Vagina (tissue), 2 donors: ENCODE measurements at regions not wholly inside any gene's neighbourhood (a gene's known extent, or its start where the extent isn't known, plus 50 kb on each side); places are given as distances from the start of the nearest gene placed in this dataset.

Experiments
- DNase-seq, 2 donors: peaks; one replicate each; pipeline ENCODE4 v3.0.0-alpha.2; 2017; ENCODE audit errors: extremely low spot score in 2 of 2
- H3K27ac ChIP-seq: fragments of 200-600 bp; sonication (generic); one replicate; pipeline ENCODE4 v1.5.1; 2019
- H3K27me3 ChIP-seq: fragments of 200-600 bp; sonication (generic); one replicate; pipeline ENCODE4 v1.5.1; 2019
- H3K36me3 ChIP-seq, 2 donors: fragments of 200-600 bp; sonication (generic); one replicate each; pipeline ENCODE4 v1.5.1; 2017 to 2019
- H3K4me1 ChIP-seq: fragments of 200-600 bp; sonication (generic); one replicate; pipeline ENCODE4 v1.5.1; 2019
- H3K4me3 ChIP-seq, 2 donors: fragments of 200-600 bp; sonication (generic); 1 replicate in 1 of 2; 2 replicates in 1 of 2; pipeline ENCODE4 v1.5.1; 2016 to 2019
- H3K9me3 ChIP-seq: fragments of 200-600 bp; sonication (generic); one replicate; pipeline ENCODE4 v1.5.1; 2019
- POLR2A ChIP-seq, 2 donors: fragments of 450-650 bp; IDR thresholded peaks; one replicate each; pipeline ENCODE4 v1.6.1; 2017; ENCODE audit warnings: antibody characterized with exemption in 2 of 2, mild to moderate bottlenecking in 2 of 2, moderate library complexity in 2 of 2
- POLR2AphosphoS5 ChIP-seq, 2 donors: sonication (generic); formaldehyde crosslinking; IDR thresholded peaks; one replicate each; pipeline ENCODE4 v1.9.0; 2017; ENCODE audit warnings: antibody characterized with exemption in 2 of 2, mild to moderate bottlenecking in 2 of 2, low read depth in 1 of 2; ENCODE audit not compliant: insufficient read depth in 1 of 2
- intact Hi-C: fragments of 100-400 bp; cut with DNase I; formaldehyde crosslinking; loops from one replicate; pipeline ENCODE4 v1.15.1; 2023
- TF ChIP-seq, protein P1 (sequence below), 3 experiments: fragments of 450-650 bp in 2 of 3; fragments of 200-600 bp in 1 of 3; sonication (generic) in 1 of 3; IDR thresholded peaks; one replicate each; pipeline ENCODE4 v1.5.1; 2017 to 2019; ENCODE audit warnings: antibody characterized with exemption in 3 of 3, mild to moderate bottlenecking in 2 of 3, moderate library complexity in 2 of 3

DNA sequence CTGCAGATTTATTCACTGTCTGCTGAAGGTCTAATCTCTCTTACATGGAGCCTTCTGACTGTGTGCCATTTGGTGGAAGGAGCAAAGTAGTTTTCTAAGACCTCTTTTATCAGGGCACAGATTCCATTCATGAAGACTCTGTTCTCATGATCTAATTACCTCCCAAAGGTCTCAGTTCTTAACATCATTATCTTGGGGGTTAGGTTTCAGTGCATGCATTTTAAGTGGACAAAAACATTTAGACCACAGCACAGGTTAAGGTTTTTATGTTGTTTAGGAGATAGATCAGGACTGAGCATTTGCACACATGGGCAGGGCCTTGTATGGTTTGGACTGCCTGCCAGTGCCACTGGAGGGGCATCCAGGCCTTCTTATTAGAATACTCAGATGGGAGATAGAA is 746.1 kb downstream of the C12orf50 start:
- Histone ChIP-seq H3K36me3 (no peaks in the 10 kb centered on the region), H3K4me1 (no peaks in the 10 kb centered on the region), H3K9me3 (no peaks in the 10 kb centered on the region), H3K27me3 (no peaks in the 10 kb centered on the region), H3K4me3 (no peak overlapping the region), H3K27ac (no peak overlapping the region)
- no peak for DNase-seq
- intact Hi-C loops = no loop called here
- TF ChIP-seq POLR2A (IDR thresholded peaks at IDR 0.05) (no peak), POLR2AphosphoS5 (IDR thresholded peaks at IDR 0.05; ENCODE audit: insufficient read depth in 1 of 2, low read depth in 1 of 2) (no peak)
- TF ChIP-seq, protein P1, sequence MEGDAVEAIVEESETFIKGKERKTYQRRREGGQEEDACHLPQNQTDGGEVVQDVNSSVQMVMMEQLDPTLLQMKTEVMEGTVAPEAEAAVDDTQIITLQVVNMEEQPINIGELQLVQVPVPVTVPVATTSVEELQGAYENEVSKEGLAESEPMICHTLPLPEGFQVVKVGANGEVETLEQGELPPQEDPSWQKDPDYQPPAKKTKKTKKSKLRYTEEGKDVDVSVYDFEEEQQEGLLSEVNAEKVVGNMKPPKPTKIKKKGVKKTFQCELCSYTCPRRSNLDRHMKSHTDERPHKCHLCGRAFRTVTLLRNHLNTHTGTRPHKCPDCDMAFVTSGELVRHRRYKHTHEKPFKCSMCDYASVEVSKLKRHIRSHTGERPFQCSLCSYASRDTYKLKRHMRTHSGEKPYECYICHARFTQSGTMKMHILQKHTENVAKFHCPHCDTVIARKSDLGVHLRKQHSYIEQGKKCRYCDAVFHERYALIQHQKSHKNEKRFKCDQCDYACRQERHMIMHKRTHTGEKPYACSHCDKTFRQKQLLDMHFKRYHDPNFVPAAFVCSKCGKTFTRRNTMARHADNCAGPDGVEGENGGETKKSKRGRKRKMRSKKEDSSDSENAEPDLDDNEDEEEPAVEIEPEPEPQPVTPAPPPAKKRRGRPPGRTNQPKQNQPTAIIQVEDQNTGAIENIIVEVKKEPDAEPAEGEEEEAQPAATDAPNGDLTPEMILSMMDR (IDR thresholded peaks at IDR 0.05) = no peak

DNA sequence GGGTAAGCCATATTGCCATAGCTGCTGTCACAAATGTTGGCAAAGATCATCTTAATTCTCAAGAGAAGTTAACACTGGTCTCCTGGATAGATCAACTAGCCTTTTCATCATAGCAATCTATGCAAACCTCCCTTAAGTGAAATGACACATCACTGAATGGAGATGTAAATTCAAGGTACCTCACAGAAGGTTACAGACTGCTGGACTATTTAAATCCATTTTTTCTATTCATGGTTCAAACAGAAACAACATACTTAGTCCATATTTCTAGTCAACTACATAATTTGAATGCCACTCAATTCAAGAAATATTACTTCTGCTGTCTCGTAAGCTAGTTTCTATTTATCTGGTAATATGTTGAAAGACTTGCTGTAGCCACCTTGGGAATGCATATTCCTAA is 748.3 kb downstream of the C12orf50 start:
- H3K27ac ChIP-seq = no peak overlapping the region
- no peaks in the 10 kb centered on the region for H3K9me3 ChIP-seq
- TF ChIP-seq, protein P1 (IDR thresholded peaks at IDR 0.05) = no peak
- TF ChIP-seq POLR2AphosphoS5 (IDR thresholded peaks at IDR 0.05; ENCODE audit: insufficient read depth in 1 of 2, low read depth in 1 of 2) (no peak), POLR2A (IDR thresholded peaks at IDR 0.05) (no peak)
- no peaks in the 10 kb centered on the region for H3K27me3 ChIP-seq
- H3K4me3 ChIP-seq = no peak overlapping the region
- H3K36me3 ChIP-seq = no peaks in the 10 kb centered on the region
- no peak for DNase-seq
- intact Hi-C loops = no loop called here
- no peaks in the 10 kb centered on the region for H3K4me1 ChIP-seq

DNA sequence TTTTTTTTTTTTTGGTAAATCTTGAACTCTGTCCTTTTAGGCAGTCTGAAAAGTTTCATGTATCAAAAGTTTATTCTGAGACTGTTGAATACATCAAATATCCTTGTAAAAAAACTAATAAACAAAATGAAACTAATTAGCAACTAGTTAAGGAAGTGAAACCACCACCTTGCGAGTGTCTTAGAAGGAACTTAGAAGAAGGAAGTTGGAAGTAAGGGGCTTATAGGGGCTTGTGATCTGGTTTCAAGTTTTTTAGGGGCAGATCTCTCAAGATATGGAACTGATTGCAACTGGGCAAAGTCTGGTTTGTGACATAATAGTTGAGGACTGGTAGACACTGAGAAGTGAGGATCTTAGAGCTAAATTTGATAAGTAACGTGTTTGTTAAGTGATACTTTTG is 748.8 kb downstream of the C12orf50 start:
- intact Hi-C loops = no loop called here
- no peak overlapping the region for H3K4me3 ChIP-seq
- H3K9me3 ChIP-seq = no peaks in the 10 kb centered on the region
- H3K27ac ChIP-seq = no peak overlapping the region
- no peaks in the 10 kb centered on the region for H3K4me1 ChIP-seq
- H3K27me3 ChIP-seq = no peaks in the 10 kb centered on the region
- TF ChIP-seq POLR2A (IDR thresholded peaks at IDR 0.05) (no peak), POLR2AphosphoS5 (IDR thresholded peaks at IDR 0.05; ENCODE audit: insufficient read depth in 1 of 2, low read depth in 1 of 2) (no peak)
- TF ChIP-seq, protein P1 (IDR thresholded peaks at IDR 0.05) = no peak
- H3K36me3 ChIP-seq = no peaks in the 10 kb centered on the region
- no peak for DNase-seq

DNA sequence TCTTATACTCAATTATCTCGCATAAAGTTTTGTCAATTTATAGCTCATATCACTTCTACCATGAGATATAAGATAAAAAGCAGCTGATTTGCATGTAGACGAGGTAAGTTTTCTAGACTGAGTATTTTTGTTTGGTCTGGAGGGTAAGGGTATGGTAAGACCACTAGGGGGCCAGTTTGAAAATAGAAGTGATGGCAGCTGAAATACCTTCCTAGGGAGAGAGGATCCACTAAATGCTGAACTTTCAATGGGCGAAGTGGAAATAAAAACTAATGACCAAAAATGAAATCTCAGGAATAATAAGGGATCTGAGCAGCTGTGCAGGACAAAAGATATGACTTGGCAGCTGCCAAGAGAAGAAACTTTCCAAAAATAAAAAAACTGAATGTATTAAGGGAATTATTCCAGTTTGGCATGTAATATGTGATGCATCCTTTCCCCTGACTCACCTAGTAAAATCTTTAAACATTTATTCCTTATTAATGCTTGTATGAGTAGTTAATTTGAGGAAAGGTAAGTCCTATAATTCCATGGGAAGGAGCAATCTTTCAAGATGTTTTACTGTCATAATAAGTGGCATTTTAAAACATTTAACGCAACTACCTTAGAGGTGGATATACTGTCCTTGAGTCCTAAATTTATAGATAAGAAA is 754.5 kb downstream of the C12orf50 start:
- TF ChIP-seq POLR2A (IDR thresholded peaks at IDR 0.05) = no peak
- TF ChIP-seq, protein P1 (IDR thresholded peaks at IDR 0.05) = peak in 1 of 3 experiments; percentile 7
- no peaks in the 10 kb centered on the region for H3K4me1 ChIP-seq
- H3K27me3 ChIP-seq = no peaks in the 10 kb centered on the region
- H3K27ac ChIP-seq = no peak overlapping the region
- no peaks in the 10 kb centered on the region for H3K9me3 ChIP-seq
- no peak for DNase-seq
- no peak overlapping the region for H3K4me3 ChIP-seq
- intact Hi-C loops = no loop called here
- H3K36me3 ChIP-seq = no peaks in the 10 kb centered on the region

DNA sequence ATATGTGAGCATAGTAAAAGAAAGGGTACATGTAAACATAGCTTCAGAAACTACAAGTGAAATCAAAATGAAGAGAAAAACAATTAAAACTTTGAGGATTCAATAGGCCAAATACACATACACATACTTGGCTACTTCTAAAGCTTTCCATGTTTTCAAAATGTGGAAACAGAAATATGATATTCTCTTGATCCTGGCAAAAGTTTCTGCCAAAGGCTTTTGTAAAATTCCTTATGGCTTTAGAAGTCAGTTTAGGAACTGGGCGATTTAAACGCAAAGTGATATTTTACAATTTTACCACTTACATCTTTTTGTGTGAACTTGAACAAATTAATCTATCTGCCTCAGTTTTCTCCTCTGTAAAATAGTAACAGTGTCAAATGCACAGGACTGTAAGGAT is 756.4 kb downstream of the C12orf50 start:
- no peaks in the 10 kb centered on the region for H3K27me3 ChIP-seq
- no peak overlapping the region for H3K27ac ChIP-seq
- no peaks in the 10 kb centered on the region for H3K9me3 ChIP-seq
- intact Hi-C loops = no loop called here
- no peaks in the 10 kb centered on the region for H3K4me1 ChIP-seq
- H3K4me3 ChIP-seq = no peak overlapping the region
- DNase-seq = no peak
- TF ChIP-seq, protein P1 (IDR thresholded peaks at IDR 0.05) = no peak
- TF ChIP-seq POLR2AphosphoS5 (IDR thresholded peaks at IDR 0.05; ENCODE audit: insufficient read depth in 1 of 2, low read depth in 1 of 2) (no peak), POLR2A (IDR thresholded peaks at IDR 0.05) (no peak)
- no peaks in the 10 kb centered on the region for H3K36me3 ChIP-seq
